HL-60 (cell line): ENCODE measurements at regions not wholly inside any gene's neighbourhood (a gene's known extent, or its start where the extent isn't known, plus 50 kb on each side); places are given as distances from the start of the nearest gene placed in this dataset.

Experiments
- DNase-seq, 2 experiments: peaks; one replicate each; pipeline ENCODE4 v3.0.0-alpha.2; 2010 to 2020; ENCODE audit warnings: low read depth in 1 of 2, low spot score in 1 of 2
- H3K27ac ChIP-seq: fragments of 250-450 bp; sonication (Bioruptor Pico); replicated peaks from 2 replicates; pipeline ENCODE4 v1.5.1; 2020; ENCODE audit warnings: mild to moderate bottlenecking, moderate library complexity
- H3K27me3 ChIP-seq: fragments of 250-450 bp; sonication (Bioruptor Pico); 2 replicates; pipeline ENCODE4 v1.5.1; 2021; ENCODE audit warnings: mild to moderate bottlenecking, moderate library complexity; ENCODE audit not compliant: insufficient read depth, poor library complexity, severe bottlenecking
- H3K4me3 ChIP-seq: replicated peaks from 2 replicates; pipeline ENCODE4 v1.5.1; 2011; ENCODE audit warnings: mild to moderate bottlenecking, control low read depth, low read length; ENCODE audit not compliant: insufficient read depth
- GABPA ChIP-seq: IDR thresholded peaks from 2 replicates; pipeline ENCODE4 v1.6.1; 2012; ENCODE audit warnings: low read depth
- POLR2AphosphoS5 ChIP-seq: IDR thresholded peaks from 2 replicates; pipeline ENCODE4 v1.6.1; 2012; ENCODE audit warnings: low read depth
- SPI1 ChIP-seq: IDR thresholded peaks from 2 replicates; pipeline ENCODE4 v1.6.1; 2012; ENCODE audit warnings: low read depth, mild to moderate bottlenecking, borderline replicate concordance
- TF ChIP-seq, protein P1 (sequence below): IDR thresholded peaks from one replicate; pipeline ENCODE4 v1.5.1; 2011; ENCODE audit warnings: low read length, control low read depth, inconsistent platforms; ENCODE audit not compliant: insufficient read depth
- TF ChIP-seq, protein P2 (sequence below): IDR thresholded peaks from 2 replicates; pipeline ENCODE4 v1.6.1; 2012; ENCODE audit warnings: low read depth; ENCODE audit not compliant: insufficient replicate concordance

DNA sequence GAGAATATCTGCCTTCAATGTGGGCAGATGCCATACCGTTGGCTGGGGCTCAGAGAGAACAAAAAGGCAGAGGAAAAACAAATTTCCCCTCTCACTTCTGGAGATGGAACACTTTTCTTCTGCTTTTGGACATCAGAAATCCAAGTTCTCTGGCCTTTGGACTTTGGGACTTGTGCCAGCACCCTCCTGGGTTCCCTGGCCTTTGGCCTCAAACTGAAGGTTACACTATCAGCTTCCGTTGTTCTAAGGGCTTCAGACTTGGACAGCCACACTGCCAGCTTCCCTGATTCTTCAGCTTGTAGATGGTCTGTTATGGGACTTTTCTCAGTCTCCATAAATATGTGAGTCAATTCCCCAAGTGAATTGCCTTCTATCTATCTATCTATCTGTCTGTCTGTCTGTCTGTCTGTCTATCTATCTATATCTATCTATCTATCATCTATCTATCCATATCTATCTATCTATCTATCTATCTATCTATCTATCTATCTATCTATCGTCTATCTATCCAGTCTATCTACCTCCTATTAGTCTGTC is 778.1 kb upstream of the TMPRSS15 start:
- Histone ChIP-seq H3K27me3 (no peaks in the 10 kb centered on the region), H3K27ac (no peak overlapping the region), H3K4me3 (no peak overlapping the region)
- DNase-seq: no peak
- TF ChIP-seq, protein P1, sequence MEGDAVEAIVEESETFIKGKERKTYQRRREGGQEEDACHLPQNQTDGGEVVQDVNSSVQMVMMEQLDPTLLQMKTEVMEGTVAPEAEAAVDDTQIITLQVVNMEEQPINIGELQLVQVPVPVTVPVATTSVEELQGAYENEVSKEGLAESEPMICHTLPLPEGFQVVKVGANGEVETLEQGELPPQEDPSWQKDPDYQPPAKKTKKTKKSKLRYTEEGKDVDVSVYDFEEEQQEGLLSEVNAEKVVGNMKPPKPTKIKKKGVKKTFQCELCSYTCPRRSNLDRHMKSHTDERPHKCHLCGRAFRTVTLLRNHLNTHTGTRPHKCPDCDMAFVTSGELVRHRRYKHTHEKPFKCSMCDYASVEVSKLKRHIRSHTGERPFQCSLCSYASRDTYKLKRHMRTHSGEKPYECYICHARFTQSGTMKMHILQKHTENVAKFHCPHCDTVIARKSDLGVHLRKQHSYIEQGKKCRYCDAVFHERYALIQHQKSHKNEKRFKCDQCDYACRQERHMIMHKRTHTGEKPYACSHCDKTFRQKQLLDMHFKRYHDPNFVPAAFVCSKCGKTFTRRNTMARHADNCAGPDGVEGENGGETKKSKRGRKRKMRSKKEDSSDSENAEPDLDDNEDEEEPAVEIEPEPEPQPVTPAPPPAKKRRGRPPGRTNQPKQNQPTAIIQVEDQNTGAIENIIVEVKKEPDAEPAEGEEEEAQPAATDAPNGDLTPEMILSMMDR: no peak
- TF ChIP-seq, protein P2, sequence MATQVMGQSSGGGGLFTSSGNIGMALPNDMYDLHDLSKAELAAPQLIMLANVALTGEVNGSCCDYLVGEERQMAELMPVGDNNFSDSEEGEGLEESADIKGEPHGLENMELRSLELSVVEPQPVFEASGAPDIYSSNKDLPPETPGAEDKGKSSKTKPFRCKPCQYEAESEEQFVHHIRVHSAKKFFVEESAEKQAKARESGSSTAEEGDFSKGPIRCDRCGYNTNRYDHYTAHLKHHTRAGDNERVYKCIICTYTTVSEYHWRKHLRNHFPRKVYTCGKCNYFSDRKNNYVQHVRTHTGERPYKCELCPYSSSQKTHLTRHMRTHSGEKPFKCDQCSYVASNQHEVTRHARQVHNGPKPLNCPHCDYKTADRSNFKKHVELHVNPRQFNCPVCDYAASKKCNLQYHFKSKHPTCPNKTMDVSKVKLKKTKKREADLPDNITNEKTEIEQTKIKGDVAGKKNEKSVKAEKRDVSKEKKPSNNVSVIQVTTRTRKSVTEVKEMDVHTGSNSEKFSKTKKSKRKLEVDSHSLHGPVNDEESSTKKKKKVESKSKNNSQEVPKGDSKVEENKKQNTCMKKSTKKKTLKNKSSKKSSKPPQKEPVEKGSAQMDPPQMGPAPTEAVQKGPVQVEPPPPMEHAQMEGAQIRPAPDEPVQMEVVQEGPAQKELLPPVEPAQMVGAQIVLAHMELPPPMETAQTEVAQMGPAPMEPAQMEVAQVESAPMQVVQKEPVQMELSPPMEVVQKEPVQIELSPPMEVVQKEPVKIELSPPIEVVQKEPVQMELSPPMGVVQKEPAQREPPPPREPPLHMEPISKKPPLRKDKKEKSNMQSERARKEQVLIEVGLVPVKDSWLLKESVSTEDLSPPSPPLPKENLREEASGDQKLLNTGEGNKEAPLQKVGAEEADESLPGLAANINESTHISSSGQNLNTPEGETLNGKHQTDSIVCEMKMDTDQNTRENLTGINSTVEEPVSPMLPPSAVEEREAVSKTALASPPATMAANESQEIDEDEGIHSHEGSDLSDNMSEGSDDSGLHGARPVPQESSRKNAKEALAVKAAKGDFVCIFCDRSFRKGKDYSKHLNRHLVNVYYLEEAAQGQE: no peak
- TF ChIP-seq POLR2AphosphoS5 (no peak), SPI1 (no peak), GABPA (no peak)

DNA sequence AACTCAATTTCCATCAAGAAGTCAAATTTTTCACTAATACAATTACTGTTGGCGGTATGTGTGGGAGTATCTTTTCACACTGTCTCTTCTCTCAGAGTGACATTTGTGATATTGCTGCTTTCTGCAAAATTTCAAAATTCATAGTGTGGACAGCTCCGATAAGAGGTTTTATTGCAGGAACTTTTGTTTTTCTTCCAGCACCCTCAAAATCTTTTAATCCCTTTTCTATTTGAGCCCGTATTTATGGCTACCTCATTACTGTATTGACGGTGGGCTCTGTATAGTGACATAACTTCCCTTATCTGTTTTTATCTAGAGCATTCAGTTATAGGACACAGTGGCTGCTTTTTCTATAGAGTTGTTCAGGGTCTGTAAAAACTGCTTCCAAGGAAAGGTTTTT is 794.4 kb upstream of the TMPRSS15 start:
- no peak overlapping the region for H3K4me3 ChIP-seq
- no peaks in the 10 kb centered on the region for H3K27me3 ChIP-seq
- no peak for TF ChIP-seq GABPA
- no peak for TF ChIP-seq SPI1
- TF ChIP-seq POLR2AphosphoS5: no peak
- TF ChIP-seq, protein P1: no peak
- no peak overlapping the region for H3K27ac ChIP-seq
- no peak for DNase-seq

DNA sequence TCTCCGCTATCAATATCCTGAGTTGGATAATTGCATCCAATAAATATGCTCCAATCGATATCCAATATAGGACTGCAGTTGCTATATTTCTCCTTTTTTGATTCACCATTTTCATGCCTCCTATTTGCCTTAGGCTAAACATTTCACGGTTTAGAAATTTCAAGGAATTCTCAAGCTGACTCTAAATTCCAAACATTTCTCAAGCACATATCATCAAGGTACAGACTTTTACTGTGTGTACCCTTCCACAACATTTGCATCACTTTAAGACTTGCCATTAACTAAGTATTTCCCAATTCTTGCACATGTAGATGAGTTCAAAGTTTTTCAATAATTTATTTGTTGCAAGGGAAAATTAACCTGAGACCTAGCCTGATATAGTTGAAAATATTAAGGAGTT is 795.2 kb upstream of the TMPRSS15 start:
- Histone ChIP-seq H3K4me3 (no peak overlapping the region), H3K27ac (no peak overlapping the region), H3K27me3 (no peaks in the 10 kb centered on the region)
- no peak for DNase-seq
- TF ChIP-seq, protein P2: no peak
- TF ChIP-seq POLR2AphosphoS5 (no peak), GABPA (no peak), SPI1 (no peak)
- TF ChIP-seq, protein P1: no peak

DNA sequence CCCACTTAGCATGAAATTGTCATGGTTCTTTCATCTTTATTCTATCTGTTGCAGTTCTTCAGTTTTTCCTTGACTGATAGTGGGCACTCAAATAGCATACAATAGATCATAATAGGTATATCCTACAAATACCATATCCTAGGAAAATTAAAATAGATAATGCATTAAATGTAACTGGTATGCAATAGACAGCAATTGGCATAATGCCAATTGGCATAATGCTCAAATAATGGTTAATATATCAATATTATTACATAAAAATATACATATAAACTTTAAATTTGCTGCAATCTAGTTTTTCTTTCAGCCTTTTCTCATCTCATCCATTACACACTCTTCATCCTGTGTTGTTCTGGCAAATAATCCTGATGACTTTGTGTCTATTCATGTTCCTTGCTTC is 814.6 kb upstream of the TMPRSS15 start:
- no peak for DNase-seq
- TF ChIP-seq, protein P1: no peak
- TF ChIP-seq POLR2AphosphoS5 (no peak), GABPA (no peak), SPI1 (no peak)
- TF ChIP-seq, protein P2: no peak
- Histone ChIP-seq H3K27ac (no peak overlapping the region), H3K27me3 (no peaks in the 10 kb centered on the region), H3K4me3 (no peak overlapping the region)
